ENCODE measurements at regions not wholly inside any gene's neighbourhood (a gene's known extent, or its start where the extent isn't known, plus 50 kb on each side); places are given as distances from the start of the nearest gene placed in this dataset.

DNA sequence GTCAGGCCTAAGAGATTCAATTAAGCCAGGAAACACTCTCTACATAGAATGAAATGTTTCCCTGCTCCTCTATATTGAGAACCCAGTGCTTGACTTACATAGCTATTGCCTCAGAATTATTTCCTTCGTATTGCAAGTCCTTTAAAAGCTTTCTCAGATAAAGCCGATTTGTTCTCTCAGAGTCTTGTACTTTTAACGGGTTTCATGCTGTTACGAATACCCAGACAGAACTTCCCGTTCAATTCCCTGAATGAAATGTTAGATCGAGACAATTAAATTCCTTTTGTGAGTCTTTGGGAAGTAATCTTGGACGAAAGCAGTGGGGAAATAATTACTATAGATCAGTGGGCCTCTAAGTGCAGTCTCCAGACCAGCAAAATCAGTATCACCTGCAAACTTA is 102.8 kb upstream of the CHL1 start:
- Histone ChIP-seq H3K27ac (ENCODE audit: low read length) (no peak overlapping the region), H3K9ac (ENCODE audit: low read depth, low read length) (no peak overlapping the region), H3K9me3 (ENCODE audit: insufficient read depth, low read length, severe bottlenecking) (no peaks in the 10 kb centered on the region), H4K20me1 (ENCODE audit: insufficient read depth, low read length) (no peaks in the 10 kb centered on the region), H3K79me2 (ENCODE audit: insufficient read depth, low read length) (no peaks in the 10 kb centered on the region), H3K4me1 (ENCODE audit: insufficient read depth, low read length) (no peaks in the 10 kb centered on the region), H3K36me3 (ENCODE audit: insufficient read depth, low read length) (no peaks in the 10 kb centered on the region), H3K4me2 (ENCODE audit: insufficient read depth, low read length) (no peak overlapping the region), H3K4me3 (ENCODE audit: low read depth in 1 of 2, low read length in 2 of 2) (no peak overlapping the region), H2AFZ (ENCODE audit: low read depth, low read length) (no peak overlapping the region), H3K27me3 (ENCODE audit: insufficient read depth, low read length, poor library complexity) (no peaks in the 10 kb centered on the region)
- TF ChIP-seq CTCF (IDR thresholded peaks at IDR 0.05; ENCODE audit: borderline replicate concordance, extremely low read depth, low read length, poor library complexity, severe bottlenecking), result no peak
- TF ChIP-seq EZH2 (IDR thresholded peaks at IDR 0.05; ENCODE audit: borderline replicate concordance, low read depth, low read length, severe bottlenecking), result no peak
- no peak for DNase-seq
- ATAC-seq (ENCODE audit: insufficient read depth, low read depth), result no peak

GRCh38 chr3:96259-96658 is 100.3 kb upstream of the CHL1 start:
- Histone ChIP-seq H3K4me1 (ENCODE audit: insufficient read depth, low read length) (no peaks in the 10 kb centered on the region), H3K9me3 (ENCODE audit: insufficient read depth, low read length, severe bottlenecking) (no peaks in the 10 kb centered on the region), H3K4me3 (ENCODE audit: low read depth in 1 of 2, low read length in 2 of 2) (no peak overlapping the region)

DNA sequence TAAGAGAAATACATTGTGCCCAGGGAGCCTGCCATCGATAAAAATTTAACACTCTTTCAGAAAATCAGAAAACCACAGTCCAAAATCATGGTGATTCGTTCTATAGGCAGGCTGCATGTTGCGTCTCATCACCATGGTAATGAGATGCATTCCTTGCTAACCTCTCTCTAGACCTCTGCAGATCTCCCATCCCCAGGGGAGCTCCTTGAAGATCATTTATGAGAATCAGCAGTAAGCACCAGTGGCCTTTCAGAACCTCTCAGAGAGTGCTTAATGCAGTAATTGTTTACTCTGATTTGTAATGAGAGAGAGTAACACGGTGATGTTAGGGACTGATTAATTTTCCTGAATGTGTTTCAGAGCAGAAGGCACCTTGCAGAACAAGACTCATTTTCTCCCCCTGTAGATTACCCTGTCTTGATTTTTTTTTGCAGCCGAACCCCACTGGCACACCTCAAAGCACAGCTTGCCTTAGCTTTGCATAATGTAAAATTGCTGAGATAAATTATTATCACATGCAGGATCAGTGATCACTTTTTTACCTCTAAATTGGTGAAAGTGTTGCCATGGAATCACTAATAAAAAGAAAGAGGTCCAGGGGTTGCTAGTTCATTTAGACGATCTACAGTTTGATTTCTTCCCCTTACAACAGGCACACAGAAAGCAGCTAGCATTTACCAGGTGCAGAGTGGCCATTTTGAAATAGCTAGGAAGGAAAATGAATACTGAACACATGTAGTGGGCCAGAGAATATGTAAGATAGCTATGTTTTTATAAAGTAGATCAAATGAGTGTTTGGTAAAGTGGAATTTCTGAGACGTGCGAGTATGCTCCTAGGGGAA is 98.9 kb upstream of the CHL1 start:
- Histone ChIP-seq H3K9ac (ENCODE audit: low read depth, low read length) (no peak overlapping the region), H3K27me3 (ENCODE audit: insufficient read depth, low read length, poor library complexity) (no peaks in the 10 kb centered on the region), H4K20me1 (ENCODE audit: insufficient read depth, low read length) (no peaks in the 10 kb centered on the region), H2AFZ (ENCODE audit: low read depth, low read length) (no peak overlapping the region), H3K9me3 (ENCODE audit: insufficient read depth, low read length, severe bottlenecking) (no peaks in the 10 kb centered on the region), H3K4me2 (ENCODE audit: insufficient read depth, low read length) (no peak overlapping the region), H3K79me2 (ENCODE audit: insufficient read depth, low read length) (no peaks in the 10 kb centered on the region), H3K36me3 (ENCODE audit: insufficient read depth, low read length) (no peaks in the 10 kb centered on the region), H3K4me3 (ENCODE audit: low read depth in 1 of 2, low read length in 2 of 2) (no peak overlapping the region), H3K27ac (ENCODE audit: low read length) (no peak overlapping the region), H3K4me1 (ENCODE audit: insufficient read depth, low read length) (no peaks in the 10 kb centered on the region)
- TF ChIP-seq EZH2 (IDR thresholded peaks at IDR 0.05; ENCODE audit: borderline replicate concordance, low read depth, low read length, severe bottlenecking) (no peak), CTCF (IDR thresholded peaks at IDR 0.05; ENCODE audit: borderline replicate concordance, extremely low read depth, low read length, poor library complexity, severe bottlenecking) (no peak)
- ATAC-seq (ENCODE audit: insufficient read depth, low read depth) (no peak), DNase-seq (no peak)

More at GRCh38 chr3:96259-96658, 100.3 kb upstream of the CHL1 start:
- no peaks in the 10 kb centered on the region for H3K36me3 ChIP-seq (ENCODE audit: insufficient read depth, low read length)
- no peak overlapping the region for H3K9ac ChIP-seq (ENCODE audit: low read depth, low read length)
- H4K20me1 ChIP-seq (ENCODE audit: insufficient read depth, low read length), result no peaks in the 10 kb centered on the region
- TF ChIP-seq CTCF (IDR thresholded peaks at IDR 0.05; ENCODE audit: borderline replicate concordance, extremely low read depth, low read length, poor library complexity, severe bottlenecking) (no peak), EZH2 (IDR thresholded peaks at IDR 0.05; ENCODE audit: borderline replicate concordance, low read depth, low read length, severe bottlenecking) (no peak)
- no peaks in the 10 kb centered on the region for H3K79me2 ChIP-seq (ENCODE audit: insufficient read depth, low read length)
- DNase-seq (no peak), ATAC-seq (ENCODE audit: insufficient read depth, low read depth) (no peak)
- no peak overlapping the region for H3K4me2 ChIP-seq (ENCODE audit: insufficient read depth, low read length)
- H3K27ac ChIP-seq (ENCODE audit: low read length), result no peak overlapping the region
- no peaks in the 10 kb centered on the region for H3K27me3 ChIP-seq (ENCODE audit: insufficient read depth, low read length, poor library complexity)
- H2AFZ ChIP-seq (ENCODE audit: low read depth, low read length), result no peak overlapping the region

Data from DND-41 (cell line).